GM18508 (cell line): ENCODE measurements at regions not wholly inside any gene's neighbourhood (a gene's known extent, or its start where the extent isn't known, plus 50 kb on each side); places are given as distances from the start of the nearest gene placed in this dataset.
"Not testable (repeated sequence)": the region's sequence is repeated elsewhere in the genome, so short reads cannot be mapped to it uniquely, and the experiment has no call there.

Source experiments
- ATAC-seq: cut with Tn5 transposase; IDR thresholded peaks from one replicate; pipeline ENCODE4 v1.9.1; 2021; ENCODE audit warnings: moderate number of reproducible peaks; ENCODE audit not compliant: insufficient read depth, unreplicated experiment

- no peak for ATAC-seq
Measured at GRCh38 chr12:115898670-115899069, 378.8 kb downstream of the MED13L start.

- ATAC-seq = no peak
Measured at GRCh38 chr12:115897729-115898128, 379.8 kb downstream of the MED13L start.

GRCh38 chr12:115895247-115895646 lies 382.2 kb downstream of the MED13L start:
- ATAC-seq = no peak

GRCh38 chr12:115891556-115892164 lies 385.8 kb downstream of the MED13L start:
- ATAC-seq = no peak

- no peak for ATAC-seq
Measured at GRCh38 chr12:115886666-115887065, 390.8 kb downstream of the MED13L start.

GRCh38 chr12:115885040-115885690 lies 392.3 kb downstream of the MED13L start:
- no peak for ATAC-seq

GRCh38 chr12:115882936-115883335 lies 394.6 kb downstream of the MED13L start:
- ATAC-seq = no peak

GRCh38 chr12:115880238-115880637 lies 397.3 kb downstream of the MED13L start:
- no peak for ATAC-seq

- ATAC-seq = no peak
Measured at GRCh38 chr12:115879354-115879753, 398.1 kb downstream of the MED13L start.

GRCh38 chr12:115873451-115874082 lies 403.9 kb downstream of the MED13L start:
- ATAC-seq = no peak

- ATAC-seq = no peak
Measured at GRCh38 chr12:115872919-115873357, 404.6 kb downstream of the MED13L start.

GRCh38 chr12:115872212-115872611 lies 405.3 kb downstream of the MED13L start:
- no peak for ATAC-seq

GRCh38 chr12:115871714-115872113 lies 405.8 kb downstream of the MED13L start:
- ATAC-seq = no peak

- no peak for ATAC-seq
Measured at GRCh38 chr12:115870510-115870909, 407.0 kb downstream of the MED13L start.

GRCh38 chr12:115870021-115870420 lies 407.5 kb downstream of the MED13L start:
- ATAC-seq = no peak

- no peak for ATAC-seq
Measured at GRCh38 chr12:115869604-115870003, 407.9 kb downstream of the MED13L start.

GRCh38 chr12:115868624-115869023 lies 408.9 kb downstream of the MED13L start:
- no peak for ATAC-seq

- ATAC-seq = no peak
Measured at GRCh38 chr12:115867854-115868253, 409.6 kb downstream of the MED13L start.

GRCh38 chr12:115866909-115867525 lies 410.5 kb downstream of the MED13L start:
- no peak for ATAC-seq

- not testable (repeated sequence) for ATAC-seq
Measured at GRCh38 chr12:115866281-115866680, 411.2 kb downstream of the MED13L start.

- no peak for ATAC-seq
Measured at GRCh38 chr12:115864396-115864795, 413.1 kb downstream of the MED13L start.
